Epithelial cell of proximal tubule (primary cell): ENCODE measurements at regions not wholly inside any gene's neighbourhood (a gene's known extent, or its start where the extent isn't known, plus 50 kb on each side); places are given as distances from the start of the nearest gene placed in this dataset.

Experiments used
- DNase-seq: peaks from one replicate; pipeline ENCODE4 v3.0.0-alpha.2; 2011; ENCODE audit warnings: low read depth
- H3K4me3 ChIP-seq: 2 replicates; pipeline ENCODE4 v1.5.1; 2011; ENCODE audit warnings: low read depth, mild to moderate bottlenecking, low read length
- TF ChIP-seq, protein P1 (sequence below): conservative IDR thresholded peaks from 2 replicates; pipeline ENCODE4 v1.5.1; 2012; ENCODE audit warnings: low read depth, mild to moderate bottlenecking, low read length

GRCh38 chr20:4086771-4087687 lies 61.6 kb upstream of the SMOX start:
- H3K4me3 ChIP-seq: no peak overlapping the region
- TF ChIP-seq, protein P1, sequence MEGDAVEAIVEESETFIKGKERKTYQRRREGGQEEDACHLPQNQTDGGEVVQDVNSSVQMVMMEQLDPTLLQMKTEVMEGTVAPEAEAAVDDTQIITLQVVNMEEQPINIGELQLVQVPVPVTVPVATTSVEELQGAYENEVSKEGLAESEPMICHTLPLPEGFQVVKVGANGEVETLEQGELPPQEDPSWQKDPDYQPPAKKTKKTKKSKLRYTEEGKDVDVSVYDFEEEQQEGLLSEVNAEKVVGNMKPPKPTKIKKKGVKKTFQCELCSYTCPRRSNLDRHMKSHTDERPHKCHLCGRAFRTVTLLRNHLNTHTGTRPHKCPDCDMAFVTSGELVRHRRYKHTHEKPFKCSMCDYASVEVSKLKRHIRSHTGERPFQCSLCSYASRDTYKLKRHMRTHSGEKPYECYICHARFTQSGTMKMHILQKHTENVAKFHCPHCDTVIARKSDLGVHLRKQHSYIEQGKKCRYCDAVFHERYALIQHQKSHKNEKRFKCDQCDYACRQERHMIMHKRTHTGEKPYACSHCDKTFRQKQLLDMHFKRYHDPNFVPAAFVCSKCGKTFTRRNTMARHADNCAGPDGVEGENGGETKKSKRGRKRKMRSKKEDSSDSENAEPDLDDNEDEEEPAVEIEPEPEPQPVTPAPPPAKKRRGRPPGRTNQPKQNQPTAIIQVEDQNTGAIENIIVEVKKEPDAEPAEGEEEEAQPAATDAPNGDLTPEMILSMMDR: no peak
- no peak for DNase-seq

DNA sequence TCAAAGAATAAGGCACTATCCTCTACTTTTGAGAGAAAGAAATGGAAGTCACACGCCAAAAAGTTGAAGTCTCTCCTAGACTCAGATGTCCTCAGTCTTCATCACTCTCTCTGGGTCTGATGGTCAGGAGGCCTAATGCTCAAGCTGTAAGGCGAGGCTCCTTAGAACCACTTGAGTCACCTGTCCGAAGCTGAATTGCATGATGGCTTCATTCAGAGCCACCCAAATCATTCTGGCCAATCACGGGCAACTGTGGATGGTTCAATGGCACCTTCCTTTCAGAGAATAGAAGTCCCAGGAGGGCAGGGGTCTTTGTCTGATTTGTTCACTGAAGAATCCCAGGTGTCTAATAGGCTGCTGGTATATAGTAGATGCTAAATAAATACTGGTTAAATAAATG lies 63.9 kb upstream of the SMOX start:
- no peak overlapping the region for H3K4me3 ChIP-seq
- DNase-seq: no peak
- TF ChIP-seq, protein P1: no peak

GRCh38 chr20:4084096-4084495 lies 64.5 kb upstream of the SMOX start:
- no peak for DNase-seq
- TF ChIP-seq, protein P1: no peak
- no peak overlapping the region for H3K4me3 ChIP-seq

DNA sequence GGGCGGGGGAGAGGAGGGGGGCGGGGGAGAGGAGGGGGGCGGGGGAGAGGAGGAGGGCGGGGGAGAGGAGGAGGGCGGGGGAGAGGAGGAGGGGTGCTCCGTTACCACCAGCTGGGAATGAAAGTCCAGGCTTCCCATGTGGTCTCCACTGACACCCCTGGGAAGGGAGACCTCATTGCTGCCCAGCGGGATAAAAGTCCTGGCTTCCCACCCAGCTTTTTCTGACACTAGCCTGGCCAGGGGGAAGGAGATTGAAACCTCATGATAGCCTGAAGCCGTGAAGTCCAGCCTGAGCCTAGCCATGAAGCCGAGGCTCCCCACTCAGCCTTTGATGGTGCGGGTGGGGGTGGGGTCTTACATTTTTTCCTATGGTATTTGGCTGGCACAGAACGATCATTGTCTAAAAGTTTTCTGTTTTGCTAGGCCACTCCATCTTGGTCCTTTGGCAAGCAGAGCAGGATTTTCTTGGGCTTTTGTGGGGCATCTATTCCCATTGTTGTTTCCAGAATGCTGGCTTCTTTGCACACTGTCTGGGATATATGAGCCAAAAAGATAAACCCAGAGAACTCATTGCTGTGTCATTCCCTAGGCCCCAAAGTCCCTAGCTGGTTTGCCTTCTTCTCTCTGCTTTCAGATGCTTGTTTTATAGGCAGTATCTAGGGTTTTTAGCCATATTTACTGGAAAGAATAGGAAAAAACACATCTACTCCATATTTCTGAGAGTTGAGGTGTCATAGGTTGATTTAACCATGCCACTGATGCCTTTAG lies 65.3 kb upstream of the SMOX start:
- H3K4me3 ChIP-seq: no peak overlapping the region
- DNase-seq: no peak
- TF ChIP-seq, protein P1: no peak

DNA sequence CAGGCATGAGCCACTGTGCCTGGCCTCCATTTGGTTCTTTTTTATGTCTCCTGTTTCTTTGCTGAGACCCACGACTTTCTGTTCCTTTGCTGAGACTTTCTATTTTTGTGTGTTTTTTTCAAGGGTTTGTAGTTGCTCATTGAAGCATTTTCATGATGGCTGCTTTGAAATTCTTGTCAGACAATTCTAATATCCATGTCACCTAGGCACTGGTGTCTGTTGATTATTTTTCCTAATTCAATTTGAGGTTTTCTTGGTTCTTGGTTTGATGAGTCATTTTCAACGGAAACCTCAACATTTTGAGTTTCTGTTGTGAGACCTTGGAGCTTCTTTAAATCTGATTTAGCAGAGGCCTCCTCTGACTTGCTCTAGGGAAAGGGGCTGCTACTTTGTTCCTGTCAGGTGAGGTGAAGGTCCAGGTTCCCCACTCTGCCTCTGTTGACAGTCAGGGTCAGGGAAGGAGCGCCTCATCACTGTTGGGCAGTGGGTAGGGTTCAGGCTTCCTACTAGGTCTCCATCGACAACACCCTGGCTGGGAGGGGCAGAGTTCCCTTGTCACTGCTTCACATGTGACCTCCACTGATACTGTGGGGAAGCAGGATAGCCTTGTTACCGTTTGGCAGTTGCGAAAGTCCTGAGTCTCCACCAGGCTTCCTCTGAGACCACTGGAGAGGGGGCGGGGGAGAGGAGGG lies 66.1 kb upstream of the SMOX start:
- TF ChIP-seq, protein P1: no peak
- no peak overlapping the region for H3K4me3 ChIP-seq
- DNase-seq: no peak

DNA sequence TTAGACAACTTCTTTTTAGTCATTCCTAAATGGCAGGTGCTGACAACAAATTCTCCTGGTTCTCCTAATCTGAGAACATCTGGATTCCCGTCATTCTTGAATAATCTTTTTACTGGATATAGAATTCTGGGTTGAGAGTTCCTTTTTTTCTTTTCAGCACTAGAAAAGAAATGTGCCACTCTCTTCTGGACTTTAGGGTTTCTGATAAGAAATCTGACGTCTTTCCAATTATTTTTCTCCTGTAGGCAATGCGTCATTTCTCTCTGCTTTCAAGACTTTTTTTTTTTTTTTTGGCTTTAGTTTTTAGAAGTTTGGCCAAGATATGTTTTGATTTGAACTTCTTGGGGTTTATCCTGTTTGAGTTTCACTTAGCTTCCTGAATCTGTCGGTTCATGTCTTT lies 66.1 kb upstream of the RNF24 start:
- TF ChIP-seq, protein P1: no peak
- DNase-seq: no peak
- H3K4me3 ChIP-seq: no peak overlapping the region
